ENCODE measurements at regions not wholly inside any gene's neighbourhood (a gene's known extent, or its start where the extent isn't known, plus 50 kb on each side); places are given as distances from the start of the nearest gene placed in this dataset.

DNA sequence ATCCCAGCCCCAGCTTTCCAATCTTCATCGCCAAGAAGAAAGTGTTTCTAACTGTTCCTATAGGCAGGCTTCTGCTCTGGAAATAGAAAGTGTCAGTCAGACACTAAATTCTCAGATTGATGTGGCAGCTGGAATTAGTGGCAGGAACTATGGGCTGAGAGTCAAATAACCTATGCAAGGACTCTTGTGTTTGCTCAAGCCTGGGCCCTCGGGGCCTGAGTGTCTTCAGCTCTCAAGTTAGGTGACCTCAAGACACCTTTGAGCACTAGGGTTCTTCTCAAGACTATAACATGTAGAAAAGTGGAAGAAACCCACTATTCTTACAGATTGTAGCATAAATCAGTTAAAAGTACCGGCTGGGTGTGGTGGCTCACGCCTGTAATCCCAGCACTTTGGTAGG, 694.5 kb downstream of the RNF144A start:
- TF ChIP-seq, protein P1, sequence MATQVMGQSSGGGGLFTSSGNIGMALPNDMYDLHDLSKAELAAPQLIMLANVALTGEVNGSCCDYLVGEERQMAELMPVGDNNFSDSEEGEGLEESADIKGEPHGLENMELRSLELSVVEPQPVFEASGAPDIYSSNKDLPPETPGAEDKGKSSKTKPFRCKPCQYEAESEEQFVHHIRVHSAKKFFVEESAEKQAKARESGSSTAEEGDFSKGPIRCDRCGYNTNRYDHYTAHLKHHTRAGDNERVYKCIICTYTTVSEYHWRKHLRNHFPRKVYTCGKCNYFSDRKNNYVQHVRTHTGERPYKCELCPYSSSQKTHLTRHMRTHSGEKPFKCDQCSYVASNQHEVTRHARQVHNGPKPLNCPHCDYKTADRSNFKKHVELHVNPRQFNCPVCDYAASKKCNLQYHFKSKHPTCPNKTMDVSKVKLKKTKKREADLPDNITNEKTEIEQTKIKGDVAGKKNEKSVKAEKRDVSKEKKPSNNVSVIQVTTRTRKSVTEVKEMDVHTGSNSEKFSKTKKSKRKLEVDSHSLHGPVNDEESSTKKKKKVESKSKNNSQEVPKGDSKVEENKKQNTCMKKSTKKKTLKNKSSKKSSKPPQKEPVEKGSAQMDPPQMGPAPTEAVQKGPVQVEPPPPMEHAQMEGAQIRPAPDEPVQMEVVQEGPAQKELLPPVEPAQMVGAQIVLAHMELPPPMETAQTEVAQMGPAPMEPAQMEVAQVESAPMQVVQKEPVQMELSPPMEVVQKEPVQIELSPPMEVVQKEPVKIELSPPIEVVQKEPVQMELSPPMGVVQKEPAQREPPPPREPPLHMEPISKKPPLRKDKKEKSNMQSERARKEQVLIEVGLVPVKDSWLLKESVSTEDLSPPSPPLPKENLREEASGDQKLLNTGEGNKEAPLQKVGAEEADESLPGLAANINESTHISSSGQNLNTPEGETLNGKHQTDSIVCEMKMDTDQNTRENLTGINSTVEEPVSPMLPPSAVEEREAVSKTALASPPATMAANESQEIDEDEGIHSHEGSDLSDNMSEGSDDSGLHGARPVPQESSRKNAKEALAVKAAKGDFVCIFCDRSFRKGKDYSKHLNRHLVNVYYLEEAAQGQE (IDR thresholded peaks at IDR 0.05; ENCODE audit: low read depth), result no peak
- TF ChIP-seq YY1 (IDR thresholded peaks at IDR 0.05; ENCODE audit: low read depth) (no peak), TEAD4 (IDR thresholded peaks at IDR 0.05) (no peak), MAX (IDR thresholded peaks at IDR 0.05) (no peak), CEBPB (IDR thresholded peaks at IDR 0.05) (no peak), TCF12 (IDR thresholded peaks at IDR 0.05; ENCODE audit: low read depth) (no peak), NFIC (IDR thresholded peaks at IDR 0.05) (no peak), EGR1 (IDR thresholded peaks at IDR 0.05) (no peak), EP300 (IDR thresholded peaks at IDR 0.05; ENCODE audit: borderline replicate concordance) (no peak), FOXM1 (IDR thresholded peaks at IDR 0.05; ENCODE audit: borderline replicate concordance, low read depth) (no peak)
